ENCODE measurements at regions not wholly inside any gene's neighbourhood (a gene's known extent, or its start where the extent isn't known, plus 50 kb on each side); places are given as distances from the start of the nearest gene placed in this dataset.

DNA sequence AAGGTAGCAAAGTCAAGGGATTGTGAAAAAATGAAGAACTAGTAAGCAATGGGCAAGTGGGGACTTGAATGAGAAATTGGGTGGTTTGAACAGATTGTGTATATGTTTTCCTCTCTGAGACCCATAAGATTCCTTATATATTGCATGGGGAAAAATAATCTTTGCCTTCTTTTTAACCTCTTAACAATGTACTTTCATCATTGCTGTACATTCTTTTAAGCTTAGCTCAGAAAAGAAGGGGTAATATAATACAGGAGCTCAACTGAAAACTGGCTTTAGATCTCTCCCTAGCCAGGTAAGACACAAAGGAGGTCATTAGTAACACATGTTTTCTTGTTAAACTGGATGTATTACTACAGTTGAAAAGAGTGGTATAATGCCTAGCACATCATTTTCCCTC is 287.2 kb downstream of the RNF144B start:
- no peak for DNase-seq (ENCODE audit: low spot score)

- DNase-seq (ENCODE audit: low spot score): no peak
Measured at GRCh38 chr6:18675881-18676280, 288.7 kb downstream of the RNF144B start.

DNA sequence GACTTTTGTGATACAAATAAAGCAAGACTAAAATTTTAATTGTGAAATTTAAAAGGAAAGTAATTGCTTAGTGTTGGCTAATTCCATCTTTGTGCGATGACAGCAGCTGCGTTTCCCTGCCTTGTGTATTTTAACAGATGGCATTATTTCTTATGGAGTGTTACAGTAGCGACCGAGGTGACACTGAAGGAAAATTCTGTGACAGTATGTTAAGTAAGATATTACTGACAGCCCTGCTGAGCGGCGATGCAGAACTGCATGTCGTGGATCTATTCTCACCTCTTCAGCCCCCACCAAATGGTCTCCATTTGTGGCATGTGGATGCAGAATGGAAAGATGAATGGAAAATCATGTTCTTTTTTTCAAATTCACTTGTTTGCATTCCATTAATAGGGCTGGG is 289.4 kb downstream of the RNF144B start:
- DNase-seq (ENCODE audit: low spot score): no peak

- DNase-seq (ENCODE audit: low spot score): no peak
Measured at GRCh38 chr6:18680842-18681241, 293.7 kb downstream of the RNF144B start.

- DNase-seq (ENCODE audit: low spot score): no peak
Measured at GRCh38 chr6:18681832-18682503, 294.8 kb downstream of the RNF144B start.

DNA sequence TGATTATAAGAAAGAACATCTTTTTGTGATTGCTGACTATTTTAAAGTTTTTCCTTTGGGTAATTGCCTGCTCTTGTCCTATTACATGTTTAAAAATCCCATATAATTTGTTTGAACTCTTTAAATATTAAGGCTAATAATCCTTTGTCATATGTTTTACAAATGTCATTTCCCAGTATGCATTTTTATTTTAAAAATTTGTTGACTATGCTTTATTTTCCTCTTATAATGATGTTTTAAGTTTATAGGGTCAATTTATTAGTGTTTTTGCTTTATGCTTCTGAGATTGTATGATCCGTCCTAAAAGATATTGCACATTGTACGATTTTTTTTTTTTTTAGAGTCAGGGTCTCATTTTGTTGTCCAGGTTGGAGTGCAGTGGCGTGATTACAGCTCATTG is 297.2 kb downstream of the RNF144B start:
- DNase-seq (ENCODE audit: low spot score): no peak

- no peak for DNase-seq (ENCODE audit: low spot score)
Measured at GRCh38 chr6:18692929-18693685, 306.0 kb downstream of the RNF144B start.

- no peak for DNase-seq (ENCODE audit: low spot score)
Measured at GRCh38 chr6:18693881-18694280, 306.7 kb downstream of the RNF144B start.

GRCh38 chr6:18703546-18703945 is 316.4 kb downstream of the RNF144B start:
- DNase-seq (ENCODE audit: low spot score): no peak

DNA sequence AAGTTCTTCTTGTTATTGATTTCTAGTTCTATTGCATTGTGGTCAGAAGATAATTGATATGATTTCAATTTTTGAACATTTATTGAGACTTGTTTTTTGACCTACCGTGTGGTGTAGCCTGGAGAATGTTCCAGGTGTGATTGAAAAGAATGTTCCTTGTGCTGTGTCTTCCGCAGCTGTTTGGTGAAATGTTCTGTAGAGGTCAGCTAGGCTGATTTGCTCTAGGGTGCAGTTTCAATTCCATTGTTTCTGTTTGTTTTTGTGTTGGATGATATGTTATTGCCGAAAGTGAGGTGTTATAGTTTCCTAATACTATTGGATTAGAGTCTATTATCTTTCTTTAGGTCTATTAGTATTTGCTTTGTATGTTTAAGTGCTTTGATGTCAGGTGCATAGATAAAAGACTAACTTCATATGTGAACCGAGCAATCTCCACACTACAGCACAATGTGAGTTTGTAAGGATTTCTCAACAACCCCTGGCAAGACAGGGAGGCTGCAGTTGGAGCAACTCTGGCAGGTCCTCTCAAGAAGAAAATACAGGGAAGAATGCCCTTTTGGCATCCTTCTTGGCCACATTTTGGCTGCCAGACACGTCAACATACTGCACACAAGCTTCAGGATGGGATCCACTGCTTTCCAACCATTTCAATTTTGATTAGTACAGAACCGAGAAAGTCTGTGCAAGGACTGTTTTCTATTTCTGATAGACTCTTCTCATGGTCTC is 320.7 kb downstream of the RNF144B start:
- DNase-seq (ENCODE audit: low spot score): no peak

DNA sequence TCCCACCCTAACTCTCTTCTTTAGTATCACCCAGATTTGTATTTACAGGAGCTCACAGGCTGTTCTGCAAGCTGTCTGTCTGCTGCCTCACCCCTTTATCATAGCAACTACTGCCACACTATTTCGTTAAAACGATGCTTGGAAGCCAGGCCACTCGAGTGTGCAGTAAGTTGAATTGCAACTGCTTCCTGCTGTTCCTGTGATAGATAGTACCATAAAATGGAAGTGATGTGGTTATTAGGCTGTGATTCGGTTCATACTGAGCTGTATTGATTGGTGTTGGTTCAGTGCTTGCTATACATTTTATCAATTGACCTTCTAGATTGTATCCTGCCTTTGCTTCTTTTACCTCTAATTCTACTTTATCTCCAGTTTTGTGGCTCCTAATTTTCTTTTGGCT is 325.4 kb downstream of the RNF144B start:
- DNase-seq (ENCODE audit: low spot score): no peak

GRCh38 chr6:18720075-18720474 is 332.9 kb downstream of the RNF144B start:
- no peak for DNase-seq (ENCODE audit: low spot score)

DNA sequence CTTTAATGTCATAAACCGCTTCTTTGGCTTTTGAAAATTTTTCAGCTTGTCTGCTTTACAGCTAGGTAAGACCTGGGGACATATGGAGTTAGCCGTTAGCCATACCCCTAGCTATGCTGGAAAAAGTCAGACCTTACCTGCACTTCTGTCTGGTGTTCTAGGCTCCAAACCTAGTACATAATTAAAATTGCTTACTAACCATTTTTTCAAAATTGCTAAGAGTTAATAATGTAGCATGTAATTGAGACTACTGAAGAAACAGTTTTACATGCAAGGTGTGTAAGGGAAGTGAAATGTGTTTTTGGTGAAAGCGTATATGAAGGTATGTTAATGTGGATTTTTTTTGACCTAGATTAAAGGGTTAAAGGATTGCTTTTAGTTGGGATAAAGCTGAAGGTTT is 336.9 kb downstream of the RNF144B start:
- DNase-seq (ENCODE audit: low spot score): no peak

- no peak for DNase-seq (ENCODE audit: low spot score)
Measured at GRCh38 chr6:18725449-18725848, 338.3 kb downstream of the RNF144B start.

- no peak for DNase-seq (ENCODE audit: low spot score)
Measured at GRCh38 chr6:18733921-18734550, 346.9 kb downstream of the RNF144B start.

DNA sequence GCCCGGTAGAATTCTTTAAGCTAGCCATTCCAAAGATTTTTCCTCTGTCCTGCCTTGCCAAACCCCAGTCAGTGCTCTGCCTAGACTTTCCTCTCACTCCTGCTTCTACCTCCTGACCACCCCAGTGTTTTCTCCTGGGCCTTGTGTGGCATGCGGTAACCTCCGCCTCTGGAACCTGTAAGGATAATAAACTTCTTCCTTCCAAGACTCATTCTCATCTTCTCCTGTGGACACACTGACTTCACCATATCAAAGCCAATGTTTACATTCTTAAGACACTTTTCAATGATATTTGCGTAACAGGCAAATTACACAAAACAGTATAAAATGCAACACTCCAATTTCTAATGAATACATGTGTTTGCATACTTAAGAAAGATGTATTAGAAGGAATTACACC is 354.6 kb downstream of the RNF144B start:
- DNase-seq (ENCODE audit: low spot score): no peak

- DNase-seq (ENCODE audit: low spot score): no peak
Measured at GRCh38 chr6:18742406-18742805, 355.3 kb downstream of the RNF144B start.

GRCh38 chr6:18746727-18747126 is 359.6 kb downstream of the RNF144B start:
- DNase-seq (ENCODE audit: low spot score): no peak

GRCh38 chr6:18748314-18748713 is 361.2 kb downstream of the RNF144B start:
- DNase-seq (ENCODE audit: low spot score): no peak

GRCh38 chr6:18752278-18753068 is 365.3 kb downstream of the RNF144B start:
- no peak for DNase-seq (ENCODE audit: low spot score)

DNA sequence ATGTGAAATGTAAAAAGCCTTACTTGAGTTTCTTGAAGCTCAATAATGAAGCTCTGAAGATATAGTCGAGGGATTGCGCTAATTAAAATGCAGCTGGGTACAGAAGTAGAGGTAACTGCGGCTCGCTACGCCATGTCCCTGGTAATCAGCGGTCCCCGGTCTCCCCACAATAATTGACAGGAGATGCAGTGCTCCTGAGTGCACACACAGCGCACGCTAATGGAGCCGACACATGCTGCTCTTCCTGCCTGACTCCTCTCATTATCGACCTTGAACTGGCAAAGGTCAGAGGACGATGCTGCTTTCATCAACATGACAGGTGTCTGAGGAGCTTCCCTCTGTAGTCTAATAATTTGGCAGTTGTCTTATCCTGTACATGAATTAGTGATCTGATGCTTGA is 365.9 kb downstream of the RNF144B start:
- no peak for DNase-seq (ENCODE audit: low spot score)

GRCh38 chr6:18763086-18763485 is 375.9 kb downstream of the RNF144B start:
- DNase-seq (ENCODE audit: low spot score): no peak
